ENCODE measurements at regions not wholly inside any gene's neighbourhood (a gene's known extent, or its start where the extent isn't known, plus 50 kb on each side); places are given as distances from the start of the nearest gene placed in this dataset.

GRCh38 chr1:112242470-112242869 is 153.5 kb upstream of the CTTNBP2NL start:
- no peak for TF ChIP-seq EZH2phosphoT487 (conservative IDR thresholded peaks at IDR 0.05; ENCODE audit: low read length)
- TF ChIP-seq, protein P1, sequence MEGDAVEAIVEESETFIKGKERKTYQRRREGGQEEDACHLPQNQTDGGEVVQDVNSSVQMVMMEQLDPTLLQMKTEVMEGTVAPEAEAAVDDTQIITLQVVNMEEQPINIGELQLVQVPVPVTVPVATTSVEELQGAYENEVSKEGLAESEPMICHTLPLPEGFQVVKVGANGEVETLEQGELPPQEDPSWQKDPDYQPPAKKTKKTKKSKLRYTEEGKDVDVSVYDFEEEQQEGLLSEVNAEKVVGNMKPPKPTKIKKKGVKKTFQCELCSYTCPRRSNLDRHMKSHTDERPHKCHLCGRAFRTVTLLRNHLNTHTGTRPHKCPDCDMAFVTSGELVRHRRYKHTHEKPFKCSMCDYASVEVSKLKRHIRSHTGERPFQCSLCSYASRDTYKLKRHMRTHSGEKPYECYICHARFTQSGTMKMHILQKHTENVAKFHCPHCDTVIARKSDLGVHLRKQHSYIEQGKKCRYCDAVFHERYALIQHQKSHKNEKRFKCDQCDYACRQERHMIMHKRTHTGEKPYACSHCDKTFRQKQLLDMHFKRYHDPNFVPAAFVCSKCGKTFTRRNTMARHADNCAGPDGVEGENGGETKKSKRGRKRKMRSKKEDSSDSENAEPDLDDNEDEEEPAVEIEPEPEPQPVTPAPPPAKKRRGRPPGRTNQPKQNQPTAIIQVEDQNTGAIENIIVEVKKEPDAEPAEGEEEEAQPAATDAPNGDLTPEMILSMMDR (IDR thresholded peaks at IDR 0.05; ENCODE audit: insufficient read depth, low read length, poor library complexity, severe bottlenecking): no peak
- Histone ChIP-seq H3K4me3 (ENCODE audit: insufficient read depth, low read length, poor library complexity, severe bottlenecking) (no peak overlapping the region), H3K9me3 (ENCODE audit: insufficient read depth, low read length) (no peaks in the 10 kb centered on the region), H3K79me2 (ENCODE audit: insufficient read depth, low read length) (no peaks in the 10 kb centered on the region), H3K27ac (ENCODE audit: low read depth, low read length) (no peak overlapping the region), H3K9me2 (replicated peaks; ENCODE audit: insufficient read depth, low read length) (no peaks in the 10 kb centered on the region), H3K27me3 (ENCODE audit: low read length) (0 out of 2 replicates have a peak, but pooled peaks cover 4% of the 10 kb centered on the region), H3K4me2 (ENCODE audit: low read depth, low read length, poor library complexity, severe bottlenecking) (no peak overlapping the region), H3K36me3 (ENCODE audit: low read length) (no peaks in the 10 kb centered on the region), H4K20me1 (ENCODE audit: low read depth, low read length) (no peaks in the 10 kb centered on the region), H3K9ac (ENCODE audit: low read length) (no peak overlapping the region), H3F3A (ENCODE audit: insufficient read depth) (no peaks in the 10 kb centered on the region), H2AFZ (ENCODE audit: low read depth, low read length, severe bottlenecking) (no peak overlapping the region)

DNA sequence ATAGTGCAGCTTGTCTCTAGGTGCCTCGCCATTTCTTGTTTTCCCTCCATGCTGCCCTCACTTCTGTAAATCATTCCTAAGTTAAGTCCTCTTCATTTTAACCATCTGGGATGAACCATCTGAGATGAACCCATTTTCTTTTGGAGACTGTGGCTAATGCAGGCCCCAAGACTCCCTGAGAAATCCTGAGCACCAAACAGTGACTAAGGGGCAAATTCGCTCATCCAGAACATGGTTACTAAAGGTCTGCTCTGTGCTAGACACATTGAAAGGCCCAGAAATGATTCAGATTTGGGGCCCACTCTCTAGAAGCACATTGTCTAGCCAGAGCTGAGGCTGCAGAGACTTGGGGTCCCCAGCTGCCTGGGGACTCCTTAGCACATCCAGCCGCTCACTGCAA is 151.9 kb upstream of the CTTNBP2NL start:
- Histone ChIP-seq H3K36me3 (ENCODE audit: low read length) (no peaks in the 10 kb centered on the region), H4K20me1 (ENCODE audit: low read depth, low read length) (no peaks in the 10 kb centered on the region), H3F3A (ENCODE audit: insufficient read depth) (no peaks in the 10 kb centered on the region), H2AFZ (ENCODE audit: low read depth, low read length, severe bottlenecking) (no peak overlapping the region), H3K9me3 (ENCODE audit: insufficient read depth, low read length) (no peaks in the 10 kb centered on the region), H3K79me2 (ENCODE audit: insufficient read depth, low read length) (no peaks in the 10 kb centered on the region), H3K9ac (ENCODE audit: low read length) (no peak overlapping the region), H3K27ac (ENCODE audit: low read depth, low read length) (no peak overlapping the region), H3K4me2 (ENCODE audit: low read depth, low read length, poor library complexity, severe bottlenecking) (no peak overlapping the region), H3K4me3 (ENCODE audit: insufficient read depth, low read length, poor library complexity, severe bottlenecking) (no peak overlapping the region), H3K9me2 (replicated peaks; ENCODE audit: insufficient read depth, low read length) (no peaks in the 10 kb centered on the region), H3K27me3 (ENCODE audit: low read length) (no peaks in the 10 kb centered on the region)
- no peak for TF ChIP-seq EZH2phosphoT487 (conservative IDR thresholded peaks at IDR 0.05; ENCODE audit: low read length)
- TF ChIP-seq, protein P1 (IDR thresholded peaks at IDR 0.05; ENCODE audit: insufficient read depth, low read length, poor library complexity, severe bottlenecking): no peak

- Histone ChIP-seq H3K9ac (ENCODE audit: low read length) (no peak overlapping the region), H3K9me3 (ENCODE audit: insufficient read depth, low read length) (no peaks in the 10 kb centered on the region), H2AFZ (ENCODE audit: low read depth, low read length, severe bottlenecking) (no peak overlapping the region), H3K4me3 (ENCODE audit: insufficient read depth, low read length, poor library complexity, severe bottlenecking) (no peak overlapping the region), H3K79me2 (ENCODE audit: insufficient read depth, low read length) (no peaks in the 10 kb centered on the region), H3F3A (ENCODE audit: insufficient read depth) (no peaks in the 10 kb centered on the region), H3K27me3 (ENCODE audit: low read length) (no peaks in the 10 kb centered on the region), H3K27ac (ENCODE audit: low read depth, low read length) (no peak overlapping the region), H4K20me1 (ENCODE audit: low read depth, low read length) (no peaks in the 10 kb centered on the region), H3K9me2 (replicated peaks; ENCODE audit: insufficient read depth, low read length) (no peaks in the 10 kb centered on the region), H3K36me3 (ENCODE audit: low read length) (no peaks in the 10 kb centered on the region), H3K4me2 (ENCODE audit: low read depth, low read length, poor library complexity, severe bottlenecking) (no peak overlapping the region)
- TF ChIP-seq, protein P1 (IDR thresholded peaks at IDR 0.05; ENCODE audit: insufficient read depth, low read length, poor library complexity, severe bottlenecking): no peak
- no peak for TF ChIP-seq EZH2phosphoT487 (conservative IDR thresholded peaks at IDR 0.05; ENCODE audit: low read length)
These were observed 150.9 kb upstream of the CTTNBP2NL start for GRCh38 chr1:112245114-112245513.
